ENCODE measurements at regions not wholly inside any gene's neighbourhood (a gene's known extent, or its start where the extent isn't known, plus 50 kb on each side); places are given as distances from the start of the nearest gene placed in this dataset.

GRCh38 chr18:64562651-64563050 lies 413.8 kb upstream of the LINC00305 start:
- TF ChIP-seq TBL1XR1 (IDR thresholded peaks at IDR 0.05; ENCODE audit: low read length in 2 of 2) (no peak), PCBP1 (IDR thresholded peaks at IDR 0.05; ENCODE audit: low read depth, low read length, poor library complexity, severe bottlenecking) (no peak)

Data from K562 (cell line).